WTC11 (cell line): ENCODE measurements at regions not wholly inside any gene's neighbourhood (a gene's known extent, or its start where the extent isn't known, plus 50 kb on each side); places are given as distances from the start of the nearest gene placed in this dataset.

Source experiments
- ATAC-seq: fragments of 200-7000 bp; cut with Tn5 transposase; 2 replicates; pipeline ENCODE4 v1.10.0; 2021; ENCODE audit warnings: mild to moderate bottlenecking, moderate library complexity
- CTCF ChIA-PET: fragments of 300-600 bp; sonication (Branson Sonifier 250); formaldehyde crosslinking; loops from one replicate; lab custom pipeline; 2021; ENCODE audit warnings: antibody characterized with exemption; lab: Charles Lee
- POLR2A ChIA-PET: fragments of 350-600 bp; sonication (Branson Sonifier 250); formaldehyde crosslinking; loops from one replicate; lab custom pipeline; 2021; ENCODE audit warnings: antibody characterized with exemption; lab: Charles Lee
- DNase-seq: peaks from one replicate; pipeline ENCODE4 v3.0.0; 2021; ENCODE audit warnings: low spot score
- H3K27ac Mint-ChIP-seq: 2 replicates; pipeline ENCODE4 v1.8.0; 2021; ENCODE audit warnings: mixed read lengths
- H3K27me3 Mint-ChIP-seq: 2 replicates; pipeline ENCODE4 v1.8.0; 2021; ENCODE audit warnings: low read depth, mild to moderate bottlenecking, moderate library complexity, mixed read lengths
- H3K36me3 Mint-ChIP-seq: 2 replicates; pipeline ENCODE4 v1.8.0; 2021; ENCODE audit warnings: mixed read lengths
- H3K4me1 Mint-ChIP-seq: 2 replicates; pipeline ENCODE4 v1.8.0; 2022; ENCODE audit warnings: mixed read lengths
- H3K4me3 Mint-ChIP-seq: 2 replicates; pipeline ENCODE4 v1.8.0; 2021; ENCODE audit warnings: mild to moderate bottlenecking, moderate library complexity, mixed read lengths
- H3K9me3 Mint-ChIP-seq: 2 replicates; pipeline ENCODE4 v1.8.0; 2021; ENCODE audit warnings: mixed read lengths
- ATF1 ChIP-seq: sonication (generic); formaldehyde crosslinking; IDR thresholded peaks from 2 replicates; pipeline ENCODE4 v1.8.1; 2023; ENCODE audit warnings: mild to moderate bottlenecking, moderate library complexity, missing genetic modification reagents
- E2F4 ChIP-seq: sonication (generic); formaldehyde crosslinking; IDR thresholded peaks from 2 replicates; pipeline ENCODE4 v1.8.1; 2022; ENCODE audit warnings: low read depth, mild to moderate bottlenecking, moderate library complexity, missing genetic modification reagents, borderline replicate concordance
- ERG ChIP-seq: fragments of 250-450 bp; sonication (Bioruptor Pico); IDR thresholded peaks from 2 replicates; pipeline ENCODE4 v1.8.0; 2021; ENCODE audit warnings: mild to moderate bottlenecking
- NFYB ChIP-seq: sonication (generic); formaldehyde crosslinking; conservative IDR thresholded peaks from 2 replicates; pipeline ENCODE4 v1.8.0; 2022; ENCODE audit warnings: low read depth, missing genetic modification reagents
- NR3C1 ChIP-seq: sonication (generic); formaldehyde crosslinking; conservative IDR thresholded peaks from 2 replicates; pipeline ENCODE4 v1.8.1; 2023; ENCODE audit warnings: low read depth, mild to moderate bottlenecking, missing genetic modification reagents
- ZNF423 ChIP-seq: fragments of 250-450 bp; sonication (Bioruptor Pico); IDR thresholded peaks from 2 replicates; pipeline ENCODE4 v2.1.2; 2022; ENCODE audit warnings: mild to moderate bottlenecking, moderate library complexity
- ZSCAN18 ChIP-seq: fragments of 250-450 bp; sonication (Bioruptor Pico); IDR thresholded peaks from 2 replicates; pipeline ENCODE4 v2.1.2; 2022; ENCODE audit warnings: mild to moderate bottlenecking, moderate library complexity
- TF ChIP-seq, protein P1 (sequence below): sonication (generic); formaldehyde crosslinking; IDR thresholded peaks from 2 replicates; pipeline ENCODE4 v1.8.1; 2022; ENCODE audit warnings: mild to moderate bottlenecking, moderate library complexity, missing genetic modification reagents
- TF ChIP-seq, protein P2 (sequence below): sonication (generic); formaldehyde crosslinking; IDR thresholded peaks from 2 replicates; pipeline ENCODE4 v1.8.1; 2023; ENCODE audit warnings: mild to moderate bottlenecking, missing genetic modification reagents
- TF ChIP-seq, protein P3 (sequence below): fragments of 200-600 bp; IDR thresholded peaks from 2 replicates; pipeline ENCODE4 v1.8.0; 2022; ENCODE audit warnings: antibody characterized with exemption
- TF ChIP-seq, protein P4 (sequence below): sonication (generic); formaldehyde crosslinking; IDR thresholded peaks from 2 replicates; pipeline ENCODE4 v1.8.1; 2022; ENCODE audit warnings: low read depth, missing genetic modification reagents, borderline replicate concordance

- ATAC-seq, result no peak
- peaks cover 4% of the 10 kb centered on the region; the same call in 1 of the 2 replicates for H3K9me3 Mint-ChIP-seq
- TF ChIP-seq ZNF423 (CRISPR knock-in tag) (no peak), E2F4 (CRISPR knock-in tag) (no peak)
- TF ChIP-seq, all 79 proteins: peak for 0
- POLR2A ChIA-PET, result interaction anchor here (0.7 kb wide), 1 partner anchor 18 kb away, joined by 3 read pairs; no protein-coding TSS in a partner anchor
- Mint-ChIP-seq H3K4me3 (no peak overlapping the region), H3K27ac (no peak overlapping the region), H3K27me3 (no peaks in the 10 kb centered on the region), H3K36me3 (no peaks in the 10 kb centered on the region), H3K4me1 (peaks cover 5% of the 10 kb centered on the region; the same call in 1 of the 2 replicates)
- no peak for DNase-seq
- CTCF ChIA-PET, result interaction anchor here (1.4 to 1.7 kb wide), 2 partner anchors 16 to 18 kb away, joined by 6 to 9 read pairs; no protein-coding TSS in a partner anchor
Measured at GRCh38 chr9:7376213-7376612, 423.4 kb downstream of the DMAC1 start.

- ATAC-seq (no peak), DNase-seq (no peak)
- Mint-ChIP-seq H3K27me3 (no peaks in the 10 kb centered on the region), H3K36me3 (no peaks in the 10 kb centered on the region), H3K9me3 (peaks cover 4% of the 10 kb centered on the region; the same call in 1 of the 2 replicates), H3K4me1 (peaks cover 2% of the 10 kb centered on the region), H3K27ac (no peak overlapping the region), H3K4me3 (no peak overlapping the region)
- POLR2A ChIA-PET, result no interaction called here
- CTCF ChIA-PET, result no interaction called here
- TF ChIP-seq, protein P1, sequence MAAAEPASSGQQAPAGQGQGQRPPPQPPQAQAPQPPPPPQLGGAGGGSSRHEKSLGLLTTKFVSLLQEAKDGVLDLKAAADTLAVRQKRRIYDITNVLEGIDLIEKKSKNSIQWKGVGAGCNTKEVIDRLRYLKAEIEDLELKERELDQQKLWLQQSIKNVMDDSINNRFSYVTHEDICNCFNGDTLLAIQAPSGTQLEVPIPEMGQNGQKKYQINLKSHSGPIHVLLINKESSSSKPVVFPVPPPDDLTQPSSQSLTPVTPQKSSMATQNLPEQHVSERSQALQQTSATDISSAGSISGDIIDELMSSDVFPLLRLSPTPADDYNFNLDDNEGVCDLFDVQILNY (CRISPR knock-in tag), result no peak
- no peak for TF ChIP-seq NFYB
- no peak for TF ChIP-seq E2F4 (CRISPR knock-in tag)
- TF ChIP-seq, protein P2, sequence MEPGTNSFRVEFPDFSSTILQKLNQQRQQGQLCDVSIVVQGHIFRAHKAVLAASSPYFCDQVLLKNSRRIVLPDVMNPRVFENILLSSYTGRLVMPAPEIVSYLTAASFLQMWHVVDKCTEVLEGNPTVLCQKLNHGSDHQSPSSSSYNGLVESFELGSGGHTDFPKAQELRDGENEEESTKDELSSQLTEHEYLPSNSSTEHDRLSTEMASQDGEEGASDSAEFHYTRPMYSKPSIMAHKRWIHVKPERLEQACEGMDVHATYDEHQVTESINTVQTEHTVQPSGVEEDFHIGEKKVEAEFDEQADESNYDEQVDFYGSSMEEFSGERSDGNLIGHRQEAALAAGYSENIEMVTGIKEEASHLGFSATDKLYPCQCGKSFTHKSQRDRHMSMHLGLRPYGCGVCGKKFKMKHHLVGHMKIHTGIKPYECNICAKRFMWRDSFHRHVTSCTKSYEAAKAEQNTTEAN (CRISPR knock-in tag), result no peak
- no peak for TF ChIP-seq ATF1
Measured at GRCh38 chr9:7375013-7375511, 424.5 kb downstream of the DMAC1 start.

DNA sequence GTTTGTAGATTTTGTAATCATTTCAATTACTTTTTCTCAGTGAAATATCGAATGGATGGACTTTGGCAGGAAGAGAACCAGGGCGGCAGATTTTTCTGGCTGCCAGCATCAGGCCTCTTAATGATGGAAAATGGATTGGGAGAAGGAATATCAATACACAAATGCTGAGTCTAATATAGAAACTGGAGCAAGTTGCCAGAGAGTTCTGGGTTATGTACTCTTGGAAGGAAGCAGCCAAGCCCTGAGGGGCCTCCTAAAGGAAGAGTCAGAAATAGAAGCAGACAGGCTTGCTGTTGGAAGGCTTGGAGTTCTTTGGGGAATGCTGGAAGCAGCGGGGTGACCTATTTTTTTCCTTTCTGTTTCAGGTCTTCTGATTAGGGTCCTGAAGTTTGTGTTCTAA is 428.6 kb downstream of the DMAC1 start:
- ATAC-seq (no peak), DNase-seq (no peak)
- Mint-ChIP-seq H3K9me3 (peaks cover under 1% of the 10 kb centered on the region; the same call in 1 of the 2 replicates), H3K27me3 (no peaks in the 10 kb centered on the region), H3K4me3 (no peak overlapping the region), H3K27ac (no peak overlapping the region), H3K36me3 (no peaks in the 10 kb centered on the region), H3K4me1 (peaks cover 9% of the 10 kb centered on the region)
- POLR2A ChIA-PET, result no interaction called here
- CTCF ChIA-PET, result no interaction called here
- TF ChIP-seq, protein P3, sequence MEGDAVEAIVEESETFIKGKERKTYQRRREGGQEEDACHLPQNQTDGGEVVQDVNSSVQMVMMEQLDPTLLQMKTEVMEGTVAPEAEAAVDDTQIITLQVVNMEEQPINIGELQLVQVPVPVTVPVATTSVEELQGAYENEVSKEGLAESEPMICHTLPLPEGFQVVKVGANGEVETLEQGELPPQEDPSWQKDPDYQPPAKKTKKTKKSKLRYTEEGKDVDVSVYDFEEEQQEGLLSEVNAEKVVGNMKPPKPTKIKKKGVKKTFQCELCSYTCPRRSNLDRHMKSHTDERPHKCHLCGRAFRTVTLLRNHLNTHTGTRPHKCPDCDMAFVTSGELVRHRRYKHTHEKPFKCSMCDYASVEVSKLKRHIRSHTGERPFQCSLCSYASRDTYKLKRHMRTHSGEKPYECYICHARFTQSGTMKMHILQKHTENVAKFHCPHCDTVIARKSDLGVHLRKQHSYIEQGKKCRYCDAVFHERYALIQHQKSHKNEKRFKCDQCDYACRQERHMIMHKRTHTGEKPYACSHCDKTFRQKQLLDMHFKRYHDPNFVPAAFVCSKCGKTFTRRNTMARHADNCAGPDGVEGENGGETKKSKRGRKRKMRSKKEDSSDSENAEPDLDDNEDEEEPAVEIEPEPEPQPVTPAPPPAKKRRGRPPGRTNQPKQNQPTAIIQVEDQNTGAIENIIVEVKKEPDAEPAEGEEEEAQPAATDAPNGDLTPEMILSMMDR, result no peak
- TF ChIP-seq ERG (CRISPR knock-in tag), result no peak
- TF ChIP-seq, protein P4, sequence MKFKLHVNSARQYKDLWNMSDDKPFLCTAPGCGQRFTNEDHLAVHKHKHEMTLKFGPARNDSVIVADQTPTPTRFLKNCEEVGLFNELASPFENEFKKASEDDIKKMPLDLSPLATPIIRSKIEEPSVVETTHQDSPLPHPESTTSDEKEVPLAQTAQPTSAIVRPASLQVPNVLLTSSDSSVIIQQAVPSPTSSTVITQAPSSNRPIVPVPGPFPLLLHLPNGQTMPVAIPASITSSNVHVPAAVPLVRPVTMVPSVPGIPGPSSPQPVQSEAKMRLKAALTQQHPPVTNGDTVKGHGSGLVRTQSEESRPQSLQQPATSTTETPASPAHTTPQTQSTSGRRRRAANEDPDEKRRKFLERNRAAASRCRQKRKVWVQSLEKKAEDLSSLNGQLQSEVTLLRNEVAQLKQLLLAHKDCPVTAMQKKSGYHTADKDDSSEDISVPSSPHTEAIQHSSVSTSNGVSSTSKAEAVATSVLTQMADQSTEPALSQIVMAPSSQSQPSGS (CRISPR knock-in tag), result no peak
- TF ChIP-seq ZSCAN18, result no peak
- TF ChIP-seq NFYB, result no peak
- TF ChIP-seq NR3C1 (CRISPR knock-in tag), result no peak
